Chondrocyte (in vitro differentiated cells): ENCODE measurements at regions not wholly inside any gene's neighbourhood (a gene's known extent, or its start where the extent isn't known, plus 50 kb on each side); places are given as distances from the start of the nearest gene placed in this dataset.

Experiments used
- DNase-seq: peaks from one replicate; pipeline ENCODE4 v3.0.0; 2021; ENCODE audit warnings: mixed read lengths, low spot score
- H3K27ac Mint-ChIP-seq: one replicate; pipeline ENCODE4 v1.8.0; 2021; ENCODE audit warnings: mild to moderate bottlenecking, moderate library complexity, mixed read lengths; ENCODE audit not compliant: unreplicated experiment
- H3K27me3 Mint-ChIP-seq: 2 replicates; pipeline ENCODE4 v1.8.0; 2021; ENCODE audit warnings: low read depth, mixed read lengths
- H3K36me3 Mint-ChIP-seq: 2 replicates; pipeline ENCODE4 v1.8.0; 2021; ENCODE audit warnings: low read depth, mixed read lengths
- H3K4me1 Mint-ChIP-seq: 2 replicates; pipeline ENCODE4 v1.8.0; 2021; ENCODE audit warnings: low read depth, mild to moderate bottlenecking, mixed read lengths
- H3K4me3 Mint-ChIP-seq: one replicate; pipeline ENCODE4 v1.8.0; 2021; ENCODE audit warnings: mild to moderate bottlenecking, moderate library complexity, mixed read lengths; ENCODE audit not compliant: unreplicated experiment
- H3K9me3 Mint-ChIP-seq: 2 replicates; pipeline ENCODE4 v1.8.0; 2021; ENCODE audit warnings: low read depth, mixed read lengths
- TF ChIP-seq, protein P1 (sequence below): fragments of 200-600 bp; sonication (generic); IDR thresholded peaks from 2 replicates; pipeline ENCODE4 v1.5.0; 2021; ENCODE audit warnings: antibody characterized with exemption, mild to moderate bottlenecking, moderate library complexity

DNA sequence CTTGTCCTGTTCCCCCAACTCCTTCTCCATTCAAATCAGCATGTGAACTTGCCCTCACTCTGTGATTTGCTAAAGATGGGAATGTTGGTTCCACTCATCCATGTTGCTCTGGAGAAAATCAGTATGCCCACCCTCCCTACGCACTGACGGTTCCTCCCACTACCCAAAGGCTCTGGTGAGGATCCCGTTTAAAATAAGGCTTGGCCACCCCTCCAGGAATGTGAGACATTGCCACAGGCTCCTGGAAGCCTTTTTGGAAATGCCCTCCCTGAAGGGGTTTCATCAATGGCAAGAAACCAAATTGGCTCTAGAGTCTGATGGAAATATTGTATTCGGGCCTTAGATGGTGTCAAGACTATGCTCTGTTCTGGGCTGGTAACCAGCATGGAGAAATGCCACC, 187.3 kb downstream of the USP12 start:
- no peaks in the 10 kb centered on the region for H3K36me3 Mint-ChIP-seq
- no peak overlapping the region for H3K4me3 Mint-ChIP-seq
- no peaks in the 10 kb centered on the region for H3K9me3 Mint-ChIP-seq
- DNase-seq, result no peak
- H3K4me1 Mint-ChIP-seq, result no peaks in the 10 kb centered on the region
- no peak overlapping the region for H3K27ac Mint-ChIP-seq
- TF ChIP-seq, protein P1, sequence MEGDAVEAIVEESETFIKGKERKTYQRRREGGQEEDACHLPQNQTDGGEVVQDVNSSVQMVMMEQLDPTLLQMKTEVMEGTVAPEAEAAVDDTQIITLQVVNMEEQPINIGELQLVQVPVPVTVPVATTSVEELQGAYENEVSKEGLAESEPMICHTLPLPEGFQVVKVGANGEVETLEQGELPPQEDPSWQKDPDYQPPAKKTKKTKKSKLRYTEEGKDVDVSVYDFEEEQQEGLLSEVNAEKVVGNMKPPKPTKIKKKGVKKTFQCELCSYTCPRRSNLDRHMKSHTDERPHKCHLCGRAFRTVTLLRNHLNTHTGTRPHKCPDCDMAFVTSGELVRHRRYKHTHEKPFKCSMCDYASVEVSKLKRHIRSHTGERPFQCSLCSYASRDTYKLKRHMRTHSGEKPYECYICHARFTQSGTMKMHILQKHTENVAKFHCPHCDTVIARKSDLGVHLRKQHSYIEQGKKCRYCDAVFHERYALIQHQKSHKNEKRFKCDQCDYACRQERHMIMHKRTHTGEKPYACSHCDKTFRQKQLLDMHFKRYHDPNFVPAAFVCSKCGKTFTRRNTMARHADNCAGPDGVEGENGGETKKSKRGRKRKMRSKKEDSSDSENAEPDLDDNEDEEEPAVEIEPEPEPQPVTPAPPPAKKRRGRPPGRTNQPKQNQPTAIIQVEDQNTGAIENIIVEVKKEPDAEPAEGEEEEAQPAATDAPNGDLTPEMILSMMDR, result no peak
- peaks cover 14% of the 10 kb centered on the region for H3K27me3 Mint-ChIP-seq

DNA sequence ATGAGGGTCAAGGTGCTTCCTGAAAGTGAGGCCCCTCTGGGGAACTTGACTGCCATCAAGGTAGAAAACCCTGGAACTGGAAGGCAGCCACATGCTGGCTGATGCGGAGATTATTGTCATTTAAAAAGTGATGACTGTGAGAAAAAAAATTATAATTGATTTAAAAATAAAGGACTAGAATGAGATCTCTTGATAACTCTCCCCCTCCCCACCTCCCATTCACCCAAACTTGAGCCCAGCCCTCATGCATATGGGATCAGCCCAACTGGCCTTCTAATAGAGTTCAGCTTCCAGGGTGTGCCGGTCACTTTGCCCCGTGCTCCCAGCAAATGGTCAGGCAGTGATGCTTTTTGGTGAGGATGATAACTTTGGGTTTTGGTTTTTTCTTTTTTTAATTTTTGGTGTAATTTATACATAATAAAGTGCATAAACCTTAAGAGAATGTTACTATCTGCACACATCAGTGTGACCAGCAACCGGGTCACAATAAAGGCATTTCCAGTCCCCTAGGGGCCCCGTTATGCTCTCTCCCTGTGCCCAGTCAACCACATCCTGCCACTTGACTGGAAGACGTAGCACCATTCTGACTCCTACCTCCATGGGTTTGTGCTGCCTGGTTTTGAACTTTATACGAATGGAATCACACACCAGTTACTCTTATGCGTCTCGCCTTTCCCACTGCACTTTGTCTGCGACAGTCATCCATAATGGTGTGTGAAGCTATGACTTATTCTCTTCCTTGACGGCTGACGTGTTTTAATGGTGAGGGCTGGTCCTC, 187.9 kb downstream of the USP12 start:
- Mint-ChIP-seq H3K36me3 (no peaks in the 10 kb centered on the region), H3K4me3 (no peak overlapping the region), H3K27ac (no peak overlapping the region), H3K4me1 (no peaks in the 10 kb centered on the region), H3K9me3 (no peaks in the 10 kb centered on the region), H3K27me3 (peaks cover 13% of the 10 kb centered on the region)
- TF ChIP-seq, protein P1, result no peak
- no peak for DNase-seq

DNA sequence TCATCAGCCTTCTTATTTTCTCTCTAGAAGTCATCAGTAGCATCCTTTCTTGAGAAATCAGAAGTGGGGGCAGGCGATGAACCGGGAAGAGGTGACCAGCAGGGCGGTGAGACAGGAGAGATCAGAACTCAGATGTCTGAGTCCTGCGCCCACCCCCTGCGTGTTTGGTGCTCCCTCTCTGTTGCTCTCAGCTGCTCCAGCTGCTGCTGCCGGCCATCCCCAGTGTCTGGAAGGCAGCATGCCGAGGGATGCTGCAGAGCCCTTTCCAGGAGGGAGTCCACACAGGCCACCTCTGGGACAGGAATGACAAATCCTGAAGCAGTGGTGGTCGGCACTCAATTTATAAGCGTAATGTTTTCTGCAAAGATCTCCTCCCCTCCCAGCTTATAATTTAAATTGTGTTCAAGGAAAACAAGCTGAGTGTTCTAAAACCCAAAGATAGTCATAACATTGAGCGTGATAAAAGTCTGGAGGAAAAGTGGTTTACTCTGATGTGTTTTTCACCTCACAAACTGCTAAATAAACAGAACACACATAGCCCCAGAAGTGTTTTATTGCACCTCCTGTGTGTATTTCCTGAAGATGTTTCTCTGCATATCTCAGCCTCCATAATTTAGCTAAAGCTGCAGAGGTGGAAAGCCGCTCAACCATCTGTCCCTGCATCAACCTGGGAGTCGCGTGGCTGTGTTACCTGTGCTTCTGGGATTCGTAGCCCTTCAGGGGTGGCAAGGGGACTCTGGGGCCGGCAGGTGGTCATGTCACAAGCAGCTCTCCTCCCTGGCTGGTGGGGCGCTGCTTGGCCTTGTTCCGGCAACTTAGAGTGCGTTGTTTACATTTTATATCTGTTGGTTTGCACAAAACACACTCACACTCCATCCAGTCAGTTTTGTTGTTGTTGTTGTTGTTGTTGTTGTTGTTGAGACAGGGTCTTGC, 191.2 kb downstream of the USP12 start:
- no peaks in the 10 kb centered on the region for H3K9me3 Mint-ChIP-seq
- H3K4me1 Mint-ChIP-seq, result no peaks in the 10 kb centered on the region
- no peak overlapping the region for H3K4me3 Mint-ChIP-seq
- TF ChIP-seq, protein P1, result no peak
- no peak for DNase-seq
- no peak overlapping the region for H3K27ac Mint-ChIP-seq
- peaks cover 24% of the 10 kb centered on the region for H3K27me3 Mint-ChIP-seq
- H3K36me3 Mint-ChIP-seq, result no peaks in the 10 kb centered on the region

DNA sequence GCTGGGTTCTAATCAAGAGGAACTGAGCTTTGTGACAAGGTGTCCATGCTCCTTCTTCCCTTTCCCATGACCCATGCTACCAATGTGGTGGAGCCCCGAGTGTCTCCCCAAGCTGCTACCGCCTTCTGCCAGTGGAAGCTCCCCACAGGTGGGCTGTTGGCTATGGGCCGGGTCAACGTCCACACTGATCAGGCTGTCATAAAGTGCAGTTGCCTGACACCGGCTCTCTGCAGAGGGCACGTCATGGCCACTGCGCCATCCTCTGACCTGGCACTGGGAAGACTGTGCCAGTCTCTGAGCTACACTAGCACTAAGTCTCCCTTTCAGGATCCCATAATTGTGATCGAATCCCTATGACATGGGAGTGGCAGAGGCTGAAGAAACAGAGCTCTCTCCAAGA, 192.3 kb downstream of the USP12 start:
- Mint-ChIP-seq H3K27me3 (peaks cover 25% of the 10 kb centered on the region), H3K4me3 (no peak overlapping the region), H3K36me3 (no peaks in the 10 kb centered on the region), H3K4me1 (no peaks in the 10 kb centered on the region), H3K27ac (no peak overlapping the region), H3K9me3 (no peaks in the 10 kb centered on the region)
- DNase-seq, result no peak
- TF ChIP-seq, protein P1, result no peak

DNA sequence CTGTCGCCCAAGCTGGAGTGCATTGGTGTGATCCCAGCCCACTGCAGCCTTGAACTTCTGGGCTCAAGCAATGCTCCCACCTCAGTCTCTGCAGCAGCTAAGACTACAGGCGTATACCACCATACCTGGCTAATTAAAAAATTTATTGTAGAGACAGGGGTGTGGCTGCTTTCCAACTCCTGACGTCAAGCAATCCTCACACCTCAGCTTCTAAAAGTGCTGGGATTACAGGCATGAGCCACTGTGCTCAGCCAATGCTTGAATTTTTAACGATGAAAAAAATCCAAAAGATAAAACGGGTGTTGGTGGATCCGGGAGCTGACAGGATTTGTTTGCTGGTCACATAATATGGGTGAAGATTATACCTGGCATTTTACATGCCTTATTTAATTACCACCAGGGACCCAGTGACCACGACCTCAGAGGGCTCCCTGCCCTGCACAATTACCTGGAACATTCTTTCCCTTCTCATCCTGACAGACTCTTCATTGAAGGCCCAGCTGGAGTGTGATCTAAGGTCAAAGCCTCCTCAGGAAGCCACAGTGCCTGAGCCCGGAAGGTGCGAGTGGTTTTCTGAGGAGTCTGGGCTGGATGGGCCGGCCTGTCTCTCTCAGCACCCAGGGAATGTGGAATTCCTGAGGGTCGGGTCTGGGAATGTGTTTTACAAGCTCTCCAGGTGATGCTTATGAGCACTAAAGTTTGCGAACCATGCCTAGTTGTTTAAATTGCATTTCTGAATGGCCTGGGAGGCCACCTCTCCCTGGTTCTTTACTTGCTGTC, 193.3 kb downstream of the USP12 start:
- Mint-ChIP-seq H3K4me1 (no peaks in the 10 kb centered on the region), H3K9me3 (no peaks in the 10 kb centered on the region), H3K27ac (no peak overlapping the region), H3K4me3 (no peak overlapping the region), H3K36me3 (no peaks in the 10 kb centered on the region), H3K27me3 (peaks cover 31% of the 10 kb centered on the region)
- TF ChIP-seq, protein P1, result no peak
- DNase-seq, result no peak
